ENCODE measurements at regions not wholly inside any gene's neighbourhood (a gene's known extent, or its start where the extent isn't known, plus 50 kb on each side); places are given as distances from the start of the nearest gene placed in this dataset.

GRCh38 chr2:216799873-216800431, 59.9 kb downstream of the TNP1 start:
- no peak overlapping the region for H3K4me3 ChIP-seq (replicated peaks; ENCODE audit: low read depth, low read length)
- no peak for DNase-seq (ENCODE audit: extremely low read depth, low read depth)
- TF ChIP-seq CTCF (IDR thresholded peaks at IDR 0.05; ENCODE audit: low read depth, low read length, missing control alignments) = no peak

- H3K4me3 ChIP-seq (replicated peaks; ENCODE audit: low read depth, low read length) = no peak overlapping the region
- DNase-seq (ENCODE audit: extremely low read depth, low read depth) = no peak
- no peak for TF ChIP-seq CTCF (IDR thresholded peaks at IDR 0.05; ENCODE audit: low read depth, low read length, missing control alignments)
Measured at GRCh38 chr2:216796115-216796840, 63.6 kb downstream of the TNP1 start.

- H3K4me3 ChIP-seq (replicated peaks; ENCODE audit: low read depth, low read length) = no peak overlapping the region
- no peak for TF ChIP-seq CTCF (IDR thresholded peaks at IDR 0.05; ENCODE audit: low read depth, low read length, missing control alignments)
- no peak for DNase-seq (ENCODE audit: extremely low read depth, low read depth)
Measured at GRCh38 chr2:216793386-216793785, 66.5 kb downstream of the TNP1 start.

GRCh38 chr2:216792222-216793021, 67.4 kb downstream of the TNP1 start:
- DNase-seq (ENCODE audit: extremely low read depth, low read depth) = no peak
- H3K4me3 ChIP-seq (replicated peaks; ENCODE audit: low read depth, low read length) = no peak overlapping the region
- TF ChIP-seq CTCF (IDR thresholded peaks at IDR 0.05; ENCODE audit: low read depth, low read length, missing control alignments) = no peak

GRCh38 chr2:216791303-216791702, 68.6 kb downstream of the TNP1 start:
- no peak for DNase-seq (ENCODE audit: extremely low read depth, low read depth)
- H3K4me3 ChIP-seq (replicated peaks; ENCODE audit: low read depth, low read length) = no peak overlapping the region
- TF ChIP-seq CTCF (IDR thresholded peaks at IDR 0.05; ENCODE audit: low read depth, low read length, missing control alignments) = no peak

GRCh38 chr2:216789081-216789480, 70.8 kb downstream of the TNP1 start:
- no peak for DNase-seq (ENCODE audit: extremely low read depth, low read depth)
- TF ChIP-seq CTCF (IDR thresholded peaks at IDR 0.05; ENCODE audit: low read depth, low read length, missing control alignments) = no peak

More at GRCh38 chr2:216789081-216789480, 70.8 kb downstream of the TNP1 start:
- no peak overlapping the region for H3K4me3 ChIP-seq (replicated peaks; ENCODE audit: low read depth, low read length)

Data from HFF-Myc (cell line).